ENCODE measurements at regions not wholly inside any gene's neighbourhood (a gene's known extent, or its start where the extent isn't known, plus 50 kb on each side); places are given as distances from the start of the nearest gene placed in this dataset.

GRCh38 chrX:1946974-1947373, 332.1 kb downstream of the ASMT start:
- TF ChIP-seq CTCF (tag by site-specific recombination; IDR thresholded peaks at IDR 0.05) (no peak), SETDB1 (IDR thresholded peaks at IDR 0.05; ENCODE audit: insufficient read length, low read length) (no peak), ZBTB8A (tag by site-specific recombination; IDR thresholded peaks at IDR 0.05) (no peak), ATF2 (tag by site-specific recombination; IDR thresholded peaks at IDR 0.05; ENCODE audit: low read depth) (no peak), ZNF561 (tag by site-specific recombination; IDR thresholded peaks at IDR 0.05; ENCODE audit: borderline replicate concordance) (no peak), ZNF571 (tag by site-specific recombination; IDR thresholded peaks at IDR 0.05) (no peak), SCRT1 (tag by site-specific recombination; IDR thresholded peaks at IDR 0.05; ENCODE audit: borderline replicate concordance) (no peak), ELK4 (IDR thresholded peaks at IDR 0.05; ENCODE audit: borderline replicate concordance, low read depth, low read length) (no peak), ZNF521 (tag by site-specific recombination; IDR thresholded peaks at IDR 0.05) (no peak), ZBTB10 (tag by site-specific recombination; IDR thresholded peaks at IDR 0.05) (no peak), ZNF549 (tag by site-specific recombination; IDR thresholded peaks at IDR 0.05) (no peak)
